HCT116 (cell line): ENCODE measurements at regions not wholly inside any gene's neighbourhood (a gene's known extent, or its start where the extent isn't known, plus 50 kb on each side); places are given as distances from the start of the nearest gene placed in this dataset.

Experiments used
- EZH2 ChIP-seq: fragments of 200-600 bp; sonication (generic); IDR thresholded peaks from 2 replicates; pipeline ENCODE4 v1.6.1; 2017; ENCODE audit warnings: antibody characterized with exemption, mixed run types
- MAX ChIP-seq: IDR thresholded peaks from 2 replicates; pipeline ENCODE4 v1.6.1; 2012
- POLR2A ChIP-seq: IDR thresholded peaks from 2 replicates; pipeline ENCODE4 v1.7.0; 2011; ENCODE audit warnings: borderline replicate concordance; ENCODE audit not compliant: insufficient read depth, insufficient read length; ENCODE audit errors: extremely low read depth
- POLR2AphosphoS5 ChIP-seq: IDR thresholded peaks from 2 replicates; pipeline ENCODE4 v1.6.1; 2011; ENCODE audit warnings: mild to moderate bottlenecking, low read depth, low read length, moderate library complexity
- RAD21 ChIP-seq: IDR thresholded peaks from 2 replicates; pipeline ENCODE4 v1.6.1; 2012; ENCODE audit warnings: low read depth, mild to moderate bottlenecking
- SIN3A ChIP-seq: IDR thresholded peaks from 2 replicates; pipeline ENCODE4 v1.6.1; 2012; ENCODE audit warnings: low read depth
- SRF ChIP-seq: IDR thresholded peaks from 2 replicates; pipeline ENCODE4 v1.6.1; 2012; ENCODE audit warnings: low read depth
- TF ChIP-seq, protein P1 (sequence below), 3 experiments: fragments of 200-600 bp in 1 of 3; sonication (generic) in 1 of 3; IDR thresholded peaks in 2 of 3; conservative IDR thresholded peaks in 1 of 3; 2 replicates each; pipeline ENCODE4 v1.5.1; 2012 to 2017; ENCODE audit warnings: low read depth in 2 of 3, low read length in 2 of 3, antibody characterized with exemption in 1 of 3, borderline replicate concordance in 1 of 3, control low read depth in 1 of 3, mild to moderate bottlenecking in 1 of 3, mixed read lengths in 1 of 3, mixed run types in 1 of 3, moderate library complexity in 1 of 3; ENCODE audit not compliant: insufficient read depth in 1 of 3
- TF ChIP-seq, protein P2 (sequence below): IDR thresholded peaks from 2 replicates; pipeline ENCODE4 v1.6.1; 2012

DNA sequence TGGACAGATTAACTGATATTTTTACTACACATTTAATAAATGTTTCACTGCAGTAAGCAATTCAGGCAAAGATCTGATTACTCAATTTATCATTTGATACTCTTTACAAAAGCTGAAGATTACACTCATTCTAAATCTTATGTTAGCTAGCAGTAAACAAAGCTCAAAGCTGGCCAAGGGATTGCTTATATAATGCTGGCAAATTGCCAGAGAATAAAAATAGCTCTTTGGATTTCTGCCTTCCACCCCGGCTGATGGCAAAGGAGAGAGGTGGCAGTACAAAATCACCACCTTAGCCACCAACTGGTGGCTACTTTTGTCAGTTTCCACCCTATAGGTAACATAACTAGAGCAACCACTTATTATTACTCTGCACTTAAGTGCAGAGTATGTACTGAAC, 320.5 kb downstream of the FSIP2 start:
- TF ChIP-seq POLR2A, result no peak
- no peak for TF ChIP-seq EZH2
- TF ChIP-seq, protein P1, sequence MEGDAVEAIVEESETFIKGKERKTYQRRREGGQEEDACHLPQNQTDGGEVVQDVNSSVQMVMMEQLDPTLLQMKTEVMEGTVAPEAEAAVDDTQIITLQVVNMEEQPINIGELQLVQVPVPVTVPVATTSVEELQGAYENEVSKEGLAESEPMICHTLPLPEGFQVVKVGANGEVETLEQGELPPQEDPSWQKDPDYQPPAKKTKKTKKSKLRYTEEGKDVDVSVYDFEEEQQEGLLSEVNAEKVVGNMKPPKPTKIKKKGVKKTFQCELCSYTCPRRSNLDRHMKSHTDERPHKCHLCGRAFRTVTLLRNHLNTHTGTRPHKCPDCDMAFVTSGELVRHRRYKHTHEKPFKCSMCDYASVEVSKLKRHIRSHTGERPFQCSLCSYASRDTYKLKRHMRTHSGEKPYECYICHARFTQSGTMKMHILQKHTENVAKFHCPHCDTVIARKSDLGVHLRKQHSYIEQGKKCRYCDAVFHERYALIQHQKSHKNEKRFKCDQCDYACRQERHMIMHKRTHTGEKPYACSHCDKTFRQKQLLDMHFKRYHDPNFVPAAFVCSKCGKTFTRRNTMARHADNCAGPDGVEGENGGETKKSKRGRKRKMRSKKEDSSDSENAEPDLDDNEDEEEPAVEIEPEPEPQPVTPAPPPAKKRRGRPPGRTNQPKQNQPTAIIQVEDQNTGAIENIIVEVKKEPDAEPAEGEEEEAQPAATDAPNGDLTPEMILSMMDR (IDR thresholded peaks at IDR 0.05 in 2 of 3, conservative IDR thresholded peaks at IDR 0.05 in 1 of 3; ENCODE audit: borderline replicate concordance in 1 of 3, insufficient read depth in 1 of 3, low read depth in 2 of 3, low read length in 2 of 3), result no peak
- TF ChIP-seq, protein P2, sequence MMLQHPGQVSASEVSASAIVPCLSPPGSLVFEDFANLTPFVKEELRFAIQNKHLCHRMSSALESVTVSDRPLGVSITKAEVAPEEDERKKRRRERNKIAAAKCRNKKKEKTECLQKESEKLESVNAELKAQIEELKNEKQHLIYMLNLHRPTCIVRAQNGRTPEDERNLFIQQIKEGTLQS, result no peak
- TF ChIP-seq RAD21, result no peak
- TF ChIP-seq MAX, result no peak
- no peak for TF ChIP-seq POLR2AphosphoS5
- TF ChIP-seq SIN3A, result no peak
- TF ChIP-seq SRF, result no peak
